HG03439 (cell line): ENCODE measurements at regions not wholly inside any gene's neighbourhood (a gene's known extent, or its start where the extent isn't known, plus 50 kb on each side); places are given as distances from the start of the nearest gene placed in this dataset.

ENCODE experiments used
- ATAC-seq: cut with Tn5 transposase; IDR thresholded peaks from one replicate; pipeline ENCODE4 v1.9.1; 2021; ENCODE audit warnings: mild to moderate bottlenecking, moderate library complexity; ENCODE audit not compliant: unreplicated experiment

DNA sequence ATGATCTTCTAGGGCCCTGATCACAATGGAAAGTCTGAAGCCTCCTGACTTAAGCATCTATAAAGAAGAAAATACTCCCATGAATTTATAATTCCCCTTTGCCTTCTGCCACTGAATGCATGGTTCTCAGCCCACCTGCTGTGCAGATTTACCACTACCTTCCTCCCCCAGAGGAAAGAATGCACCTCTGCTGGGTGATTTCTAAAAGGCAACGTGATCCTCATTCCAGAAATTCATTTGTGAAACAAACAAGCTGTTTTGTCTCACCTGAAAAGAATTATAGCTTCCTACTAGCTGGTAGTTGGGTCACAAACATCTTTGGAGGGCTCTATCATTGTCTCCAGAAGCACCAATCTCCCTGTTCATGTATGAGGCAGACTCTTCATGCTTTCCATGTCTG, 320.2 kb downstream of the CDC14C start:
- ATAC-seq: no peak

DNA sequence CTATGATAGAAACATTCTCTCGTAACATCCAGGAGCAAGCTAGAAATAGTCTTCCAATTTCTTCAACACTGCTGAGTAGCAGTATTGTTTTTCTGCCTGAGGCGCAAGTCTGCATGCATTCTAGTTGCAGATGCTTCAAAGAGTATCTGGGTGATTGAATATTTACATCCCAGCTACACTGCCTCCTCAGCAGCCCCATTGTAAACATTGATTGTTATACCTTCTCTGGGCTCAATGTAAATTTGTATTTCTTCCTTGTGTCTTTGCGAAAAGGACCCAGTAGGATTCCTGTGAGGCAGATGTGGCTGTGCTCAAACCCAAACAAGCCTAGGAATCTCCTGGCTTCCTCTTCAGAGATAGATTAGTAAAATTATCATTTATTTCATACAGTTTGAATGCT, 320.7 kb downstream of the CDC14C start:
- ATAC-seq: no peak

DNA sequence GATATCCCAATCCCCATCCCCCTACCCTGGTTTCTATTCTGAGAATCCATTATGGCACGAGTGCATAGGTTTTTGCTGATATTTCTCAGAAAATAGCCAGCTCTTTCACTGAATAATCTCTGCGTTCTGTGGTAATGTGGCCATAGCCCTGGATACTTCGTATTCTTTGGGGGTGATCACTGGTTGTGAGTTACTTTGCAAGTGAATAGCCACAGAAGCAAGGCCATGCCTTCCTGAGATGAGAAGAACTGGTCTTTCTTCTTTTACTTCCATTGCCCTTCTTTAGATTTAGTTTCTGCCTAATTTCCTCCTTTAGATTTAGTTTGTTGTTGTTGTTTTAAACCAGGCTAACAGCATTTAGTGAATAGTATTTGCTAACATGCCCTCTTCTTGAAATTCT, 323.4 kb downstream of the CDC14C start:
- ATAC-seq: no peak

DNA sequence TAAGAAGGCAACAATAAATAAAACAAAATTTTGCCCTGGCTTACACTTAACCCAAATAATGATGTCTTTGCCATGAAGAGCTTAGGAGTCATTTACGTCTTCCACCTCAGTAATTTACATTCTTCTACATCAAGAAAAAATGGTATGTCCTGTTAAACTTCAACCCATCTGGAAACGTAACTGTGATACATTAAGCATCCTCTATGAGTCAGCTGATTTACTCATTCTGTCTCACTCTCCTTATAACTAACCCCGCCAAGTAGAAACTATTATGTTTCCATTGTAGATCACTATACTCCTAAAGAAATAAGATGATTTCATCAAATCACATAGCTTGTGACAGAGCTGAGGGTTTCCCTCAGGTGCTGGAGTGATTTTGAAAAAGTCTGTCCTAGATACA, 330.7 kb downstream of the CDC14C start:
- no peak for ATAC-seq

DNA sequence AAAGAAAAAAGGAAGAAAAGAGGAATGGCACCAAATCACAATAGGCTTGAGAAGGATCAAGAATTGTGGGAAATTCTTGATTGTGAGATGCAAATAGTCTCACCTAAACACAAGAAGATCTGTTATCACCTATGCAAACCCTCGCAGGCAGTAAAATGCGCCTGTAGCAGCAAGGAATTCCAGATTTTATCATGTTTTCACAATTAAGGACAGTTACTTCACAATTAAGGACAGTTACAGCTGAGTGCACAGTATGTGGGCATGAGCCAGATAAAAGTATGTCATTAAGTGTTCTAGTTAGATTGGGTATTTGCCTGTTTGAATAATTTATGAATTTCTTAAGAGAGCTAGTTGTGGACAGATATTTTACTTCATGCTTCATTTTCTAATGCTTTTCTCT, 336.2 kb downstream of the CDC14C start:
- no peak for ATAC-seq

DNA sequence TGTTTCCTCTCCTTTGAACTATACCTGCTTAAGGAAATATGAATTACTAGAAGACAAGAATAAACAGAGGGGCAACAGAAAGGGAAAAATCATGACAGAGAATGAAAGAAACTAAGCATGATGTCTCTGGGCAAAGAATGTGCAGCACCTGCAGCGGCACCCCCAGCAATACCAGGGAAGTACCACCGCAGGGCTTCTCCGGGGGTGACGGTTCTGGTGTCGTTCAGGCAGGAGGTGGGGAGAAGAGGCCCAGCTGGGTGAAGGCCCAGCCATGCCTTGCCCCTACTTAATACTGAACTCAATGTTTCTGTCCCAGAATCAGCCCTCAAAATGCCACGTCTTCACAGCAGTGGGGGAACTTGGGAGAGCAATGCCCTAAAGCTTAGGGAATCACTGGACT, 337.6 kb downstream of the CDC14C start:
- ATAC-seq: no peak

DNA sequence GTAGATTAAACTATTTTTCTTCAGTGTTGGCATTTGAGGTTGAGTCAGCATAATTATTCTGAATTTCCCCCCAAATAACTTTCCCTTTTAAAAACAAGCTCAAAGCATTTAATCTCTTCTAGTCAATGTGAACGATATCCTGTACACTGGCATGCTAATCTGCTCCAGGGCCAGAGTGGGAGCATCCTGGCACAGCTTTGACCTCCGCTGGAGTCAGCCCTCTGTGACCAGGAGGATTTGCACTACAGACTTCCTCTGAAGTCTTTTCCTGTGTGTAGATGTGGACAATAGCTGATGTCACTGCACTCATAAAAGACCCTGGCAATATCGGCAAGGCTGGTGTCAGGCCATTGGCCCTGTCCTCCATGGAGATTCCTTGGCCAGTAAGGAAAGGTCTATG, 340.2 kb downstream of the CDC14C start:
- ATAC-seq: no peak

DNA sequence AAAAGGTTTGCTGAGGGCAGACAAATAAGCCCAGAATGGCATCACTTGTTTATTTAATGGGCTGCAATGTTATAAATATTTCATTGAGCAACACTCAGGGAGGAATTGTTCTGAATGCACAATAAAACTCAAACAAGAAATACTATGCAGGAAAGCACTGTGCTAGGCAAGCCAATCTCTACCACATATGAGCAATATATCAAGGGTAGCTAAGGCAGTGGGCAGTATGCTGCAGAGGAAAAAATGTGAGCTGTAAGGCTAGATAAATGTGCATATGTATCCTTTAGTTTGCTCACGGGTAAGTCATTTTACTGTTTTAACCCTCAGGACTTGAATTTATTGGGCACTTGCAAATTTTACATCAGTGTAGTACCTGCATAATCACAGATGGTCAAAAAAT, 349.6 kb downstream of the CDC14C start:
- no peak for ATAC-seq

DNA sequence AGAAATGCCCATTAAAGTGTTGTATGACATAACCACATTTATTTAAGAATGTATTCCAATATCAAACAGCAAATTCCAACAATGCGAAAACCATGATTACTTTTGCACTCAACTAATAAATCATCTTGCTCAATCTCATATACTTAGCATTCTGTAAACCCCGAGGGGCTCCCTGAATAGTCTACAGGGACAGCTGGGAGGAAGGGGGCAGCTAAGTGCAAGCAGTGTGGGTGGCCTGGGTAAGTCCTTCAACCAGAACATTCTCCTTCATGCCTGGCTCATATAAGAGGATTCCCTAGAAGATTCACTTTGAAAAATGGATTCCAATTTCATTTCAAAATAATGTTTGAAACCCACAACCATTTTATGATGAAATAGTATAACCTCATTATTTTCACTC, 355.5 kb downstream of the CDC14C start:
- ATAC-seq: no peak

DNA sequence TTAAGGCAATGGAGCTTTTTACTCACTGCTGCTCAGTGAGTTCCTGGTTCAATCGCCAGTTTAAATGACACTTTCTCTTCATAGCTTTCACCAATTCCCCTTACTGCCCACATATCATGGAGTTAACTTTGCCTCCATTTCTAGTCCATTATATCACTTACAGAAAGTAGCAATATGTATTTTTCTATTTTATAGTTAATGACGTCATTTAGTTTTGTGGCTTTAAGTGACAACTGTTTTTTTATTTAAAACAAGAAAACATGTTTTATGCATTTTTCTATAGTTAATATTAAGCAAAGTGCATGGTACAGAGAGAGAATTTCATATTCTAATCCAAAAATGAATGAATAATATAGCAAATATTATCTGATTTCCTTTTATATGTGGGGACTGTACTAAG, 363.3 kb downstream of the CDC14C start:
- ATAC-seq: no peak

DNA sequence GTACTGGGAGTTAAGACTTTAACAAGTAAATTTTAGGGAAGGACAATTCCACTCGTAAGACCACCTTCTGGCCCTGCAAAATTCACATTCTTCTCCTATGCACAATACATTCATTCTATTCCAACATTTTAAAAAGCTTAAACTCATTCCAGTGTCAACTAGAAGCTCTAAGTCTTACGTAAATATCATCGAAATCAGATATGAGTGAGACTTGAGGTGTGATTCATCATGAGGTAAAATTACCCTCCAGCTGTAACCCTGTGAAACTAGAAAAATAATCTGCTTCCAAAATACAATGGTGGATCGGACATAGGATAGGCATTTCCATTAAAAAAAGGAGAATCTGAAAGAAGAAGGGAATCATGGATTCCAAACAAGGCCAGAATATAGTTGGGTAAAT, 370.3 kb downstream of the CDC14C start:
- no peak for ATAC-seq

DNA sequence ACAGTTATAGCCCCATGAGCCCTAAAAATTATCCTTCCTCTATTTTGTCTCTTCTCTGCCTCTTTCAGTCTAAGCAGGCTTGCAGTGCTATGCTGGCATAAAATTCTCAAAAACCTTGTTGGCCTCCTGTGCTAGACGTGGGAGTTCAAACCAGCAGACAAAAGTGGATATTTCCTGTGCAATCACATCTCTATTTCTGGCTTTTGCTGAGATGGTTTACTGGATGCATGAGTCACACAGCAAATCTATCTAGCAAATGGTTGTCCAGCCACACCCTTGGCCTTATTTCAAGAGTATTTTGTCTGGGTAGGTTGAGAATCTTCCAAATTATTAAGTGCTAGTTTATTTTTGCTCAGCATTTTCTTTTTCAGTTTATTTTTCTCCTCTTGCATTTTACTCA, 370.8 kb downstream of the CDC14C start:
- no peak for ATAC-seq

DNA sequence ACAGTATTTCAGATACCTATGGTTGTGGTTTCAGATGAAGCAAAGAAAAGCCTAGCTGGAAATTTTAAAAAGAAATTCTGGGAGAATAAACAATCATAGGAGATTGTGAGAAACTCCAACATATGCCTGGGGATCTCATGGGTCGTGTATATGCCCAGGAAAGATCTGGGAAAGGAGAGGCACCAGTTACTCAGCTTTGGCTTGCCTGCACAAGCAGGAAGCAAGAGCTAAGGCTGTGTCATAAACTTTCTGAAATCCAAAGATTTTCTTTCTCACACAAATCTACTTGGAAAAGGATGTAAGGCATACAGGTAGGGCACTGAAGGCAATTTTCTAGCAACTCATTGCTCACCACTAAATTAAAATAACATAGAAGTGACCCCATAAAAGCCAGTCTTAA, 373.6 kb downstream of the CDC14C start:
- no peak for ATAC-seq

DNA sequence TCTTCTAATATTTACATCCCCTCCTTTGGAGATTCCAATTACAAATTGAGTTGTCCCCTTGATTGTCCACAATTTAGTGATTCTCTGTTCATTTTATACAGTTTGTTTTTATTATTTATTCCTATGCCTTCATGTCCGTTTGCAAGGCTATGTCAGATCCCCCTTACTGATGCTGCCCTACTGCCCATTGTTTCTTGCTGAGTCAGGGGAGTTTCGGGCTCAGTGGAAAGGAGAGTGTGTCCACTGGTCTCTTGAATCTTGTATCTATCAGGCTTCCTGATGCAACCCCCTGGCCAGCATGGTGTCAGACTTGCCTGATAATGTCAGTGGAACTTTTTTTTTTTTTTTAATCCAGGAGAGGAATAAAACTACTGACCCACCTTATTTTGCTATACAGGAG, 384.4 kb downstream of the CDC14C start:
- no peak for ATAC-seq

DNA sequence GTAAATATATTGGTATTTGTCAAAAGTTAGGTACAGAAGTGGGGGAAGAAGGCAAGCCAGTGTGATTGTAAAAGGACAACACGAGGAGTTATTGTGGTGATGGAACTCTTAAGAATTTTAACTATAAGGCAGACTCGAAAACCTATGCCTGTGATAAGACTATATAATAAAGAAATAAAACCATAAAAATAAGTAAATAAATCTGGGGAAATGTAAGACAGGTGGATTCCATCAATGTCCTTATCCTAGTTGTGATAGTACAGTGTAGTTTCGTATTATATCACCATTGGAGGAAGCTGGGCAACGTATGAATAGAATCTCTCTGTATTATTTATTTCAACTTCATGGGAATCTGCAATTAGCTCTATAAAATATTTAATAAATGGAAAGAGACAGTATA, 395.7 kb downstream of the CDC14C start:
- ATAC-seq: no peak

DNA sequence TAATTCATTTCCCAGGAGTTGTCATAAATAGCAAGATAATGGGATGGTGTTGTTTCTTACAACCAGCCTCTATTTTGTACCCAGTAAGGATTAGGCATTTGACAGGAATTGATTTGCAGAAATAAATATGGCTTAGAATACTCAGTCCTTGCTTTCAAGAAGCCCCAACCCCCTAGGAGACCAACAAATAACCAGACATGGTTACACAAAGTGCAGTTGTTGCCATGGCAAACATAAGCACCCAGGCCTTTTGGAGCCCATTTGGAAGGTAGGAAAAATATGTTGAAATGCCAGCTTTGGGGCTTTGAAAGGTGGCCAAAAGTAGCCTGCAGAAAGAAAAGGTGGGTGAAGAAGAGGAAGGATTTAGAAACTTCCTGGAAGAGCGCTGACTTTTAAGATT, 397.5 kb downstream of the CDC14C start:
- ATAC-seq: no peak

DNA sequence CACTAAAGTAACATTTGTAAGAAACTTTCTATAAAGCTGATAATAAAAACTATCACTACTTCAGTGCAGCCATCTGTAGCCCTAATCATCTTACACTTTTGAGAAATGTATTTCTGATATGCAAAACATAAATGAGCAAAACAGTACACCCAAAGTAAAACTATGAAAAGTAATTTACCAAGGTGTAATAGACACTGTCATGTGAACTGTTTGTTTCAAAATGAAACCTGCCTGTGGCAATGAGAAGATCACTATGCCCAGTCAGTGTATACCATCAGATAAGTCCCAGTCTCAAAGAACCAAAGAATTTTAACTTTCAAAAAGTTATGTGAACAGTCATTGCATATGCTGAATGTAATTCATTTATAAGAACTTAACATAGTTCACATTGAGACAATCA, 398.1 kb downstream of the CDC14C start:
- no peak for ATAC-seq

DNA sequence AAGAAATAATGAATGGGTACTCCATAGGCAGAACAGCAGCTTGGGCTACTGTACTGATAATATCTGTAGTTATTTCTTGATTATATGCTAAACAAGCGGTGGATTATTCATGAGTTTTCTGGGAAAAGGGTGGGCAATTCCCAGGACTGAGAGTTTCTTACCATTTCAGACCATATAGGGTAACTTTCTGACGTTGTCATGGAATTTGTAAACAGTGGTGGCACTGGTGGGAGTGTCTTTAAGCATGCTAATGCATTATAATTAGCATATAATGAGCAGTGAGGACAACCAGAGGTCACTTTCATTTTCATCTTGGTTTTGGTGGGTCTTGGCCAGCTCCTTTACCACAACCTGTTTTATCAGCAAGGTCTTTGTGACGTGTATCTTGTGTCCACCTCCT, 399.7 kb downstream of the CDC14C start:
- no peak for ATAC-seq

DNA sequence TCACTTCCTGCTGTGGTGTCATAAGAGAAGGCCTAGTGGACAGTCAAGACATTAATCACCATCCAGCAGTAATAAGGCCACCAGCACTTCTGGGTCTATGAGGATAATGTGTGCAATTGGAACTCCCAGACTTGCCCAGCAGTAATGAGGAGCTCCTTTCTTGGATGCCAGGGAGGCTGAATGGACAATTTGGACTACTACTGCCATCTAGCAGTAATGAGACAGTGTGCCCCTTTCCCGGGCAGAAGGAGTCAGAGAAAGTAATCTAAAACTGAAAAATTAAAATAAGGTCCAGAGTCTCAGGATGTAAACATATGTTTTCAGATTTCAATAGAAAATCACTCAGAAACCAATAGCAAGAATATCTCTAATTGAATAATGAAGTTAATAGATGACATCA, 400.4 kb downstream of the CDC14C start:
- no peak for ATAC-seq

DNA sequence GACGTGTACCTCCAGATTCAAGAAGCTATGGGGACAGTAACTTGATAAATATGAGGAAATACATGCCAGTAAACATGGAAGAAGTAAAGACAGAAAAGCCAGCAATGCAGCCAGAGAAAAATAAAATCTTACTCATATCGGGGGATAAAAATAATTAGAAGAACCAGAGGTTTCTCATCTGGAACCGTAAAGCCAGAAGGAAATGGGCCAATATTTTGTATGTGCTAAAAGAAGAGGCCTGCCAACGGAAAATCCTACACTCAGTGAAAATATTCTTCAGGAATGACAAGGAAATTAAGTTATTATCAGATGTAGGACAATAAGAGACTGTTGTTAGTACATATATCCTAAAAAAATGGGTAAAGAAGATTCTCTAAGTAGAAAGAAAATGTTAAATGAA, 401.2 kb downstream of the CDC14C start:
- ATAC-seq: no peak

DNA sequence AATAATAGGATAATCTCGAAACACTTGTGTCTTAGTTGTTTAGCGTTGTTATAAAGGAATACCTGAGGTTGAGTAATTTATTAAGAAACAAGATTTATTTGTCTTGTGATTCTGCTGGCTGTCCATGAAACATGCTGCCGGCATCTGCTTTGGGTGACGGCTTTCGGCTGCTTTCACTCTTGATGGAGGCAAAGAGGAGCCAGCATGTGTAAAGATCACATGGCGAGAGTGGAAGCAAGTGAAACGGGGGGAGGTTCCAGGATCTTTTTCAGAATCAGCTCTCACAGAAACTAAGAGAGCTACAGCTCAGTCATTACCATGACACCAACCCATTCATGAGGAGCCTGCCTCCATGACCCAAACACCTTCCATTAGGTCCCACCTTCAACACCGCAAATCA, 402.8 kb downstream of the CDC14C start:
- ATAC-seq: no peak

DNA sequence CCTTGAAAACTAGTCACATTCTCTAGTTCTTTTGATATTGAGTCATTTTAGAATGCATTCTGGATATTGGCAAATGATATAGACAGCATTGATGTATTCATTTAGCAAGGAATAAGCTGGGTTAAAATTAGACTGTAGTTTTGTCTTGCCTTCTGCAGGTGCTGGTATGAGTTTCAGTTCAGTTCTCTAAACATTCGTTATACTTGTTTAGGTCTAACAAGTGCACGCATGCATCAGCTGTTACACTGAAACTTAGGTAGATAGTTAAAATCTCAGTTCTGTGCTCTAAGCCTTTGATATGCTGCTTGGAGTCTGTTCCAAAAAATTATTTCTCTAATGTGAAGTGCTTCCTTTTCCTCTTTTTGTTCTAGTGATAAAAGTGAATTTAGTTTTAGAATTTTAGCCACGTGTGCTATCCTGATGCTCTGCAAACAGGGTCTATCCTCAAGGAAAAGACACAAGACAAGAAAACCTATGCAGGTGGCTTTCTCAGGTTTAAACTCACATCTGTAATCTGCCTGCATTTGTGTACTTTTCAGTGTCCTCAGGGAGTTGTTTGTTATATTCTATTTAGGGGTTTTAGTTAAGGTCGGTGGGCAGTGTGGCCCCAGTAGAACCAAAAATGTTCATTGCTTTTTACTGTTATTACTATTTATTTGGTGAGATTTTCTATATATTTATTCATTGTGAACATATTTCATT, 409.0 kb downstream of the CDC14C start:
- ATAC-seq: peak; percentile 79

DNA sequence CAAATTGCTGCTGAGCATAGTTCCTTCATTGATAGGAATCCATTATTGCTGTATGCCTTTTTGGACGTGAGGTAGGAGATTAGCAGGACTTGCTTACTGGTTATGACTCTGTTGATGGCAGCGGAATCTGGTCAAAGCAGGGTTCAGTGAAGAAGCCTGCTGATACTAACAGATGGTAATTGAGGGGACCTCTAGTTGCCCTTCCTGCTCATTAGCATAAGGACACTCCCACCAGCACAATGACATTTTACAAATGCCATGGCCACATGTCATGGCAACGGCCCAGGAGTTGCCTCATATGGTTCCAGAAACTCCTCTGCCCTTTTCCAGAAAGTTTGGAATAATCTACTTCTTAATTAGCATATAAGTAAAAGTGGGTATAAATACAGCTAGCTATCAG, 417.5 kb downstream of the CDC14C start:
- ATAC-seq: no peak

DNA sequence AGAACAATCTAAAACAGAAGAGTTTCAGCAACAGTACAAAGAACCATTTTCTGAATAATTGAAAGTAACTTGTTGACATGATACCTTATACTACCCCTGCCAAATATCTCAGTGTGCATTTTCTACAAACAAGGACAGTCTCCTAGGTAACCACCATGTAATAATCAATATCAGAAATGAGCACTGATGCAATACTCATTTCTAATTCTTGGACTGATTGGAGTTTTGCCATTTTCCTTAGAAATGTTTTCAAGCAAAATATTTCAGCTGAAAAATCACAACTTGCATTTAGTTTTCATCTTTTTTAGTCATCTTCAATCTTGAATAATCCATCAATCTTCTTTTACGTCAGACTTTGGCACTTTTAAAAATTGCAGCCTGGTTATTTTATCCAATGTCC, 420.2 kb downstream of the CDC14C start:
- no peak for ATAC-seq
